Ovary (tissue), 3 donors: ENCODE measurements at regions not wholly inside any gene's neighbourhood (a gene's known extent, or its start where the extent isn't known, plus 50 kb on each side); places are given as distances from the start of the nearest gene placed in this dataset.

Source experiments
- EP300 ChIP-seq: sonication (generic); formaldehyde crosslinking; IDR thresholded peaks from one replicate; pipeline ENCODE4 v1.6.1; 2017; ENCODE audit warnings: antibody characterized with exemption
- TF ChIP-seq, protein P1 (sequence below), 3 donors: fragments of 450-650 bp in 2 of 3; fragments of 200-600 bp in 1 of 3; IDR thresholded peaks; one replicate each; pipeline versions ENCODE4 v1.5.1 to v1.8.0; 2016 to 2022; ENCODE audit warnings: antibody characterized with exemption in 3 of 3, mild to moderate bottlenecking in 1 of 3
- donor health status: DM: no; HTN: no; CAD: no.

GRCh38 chr10:20662742-20663141 is 234.4 kb downstream of the NEBL start:
- TF ChIP-seq, protein P1, sequence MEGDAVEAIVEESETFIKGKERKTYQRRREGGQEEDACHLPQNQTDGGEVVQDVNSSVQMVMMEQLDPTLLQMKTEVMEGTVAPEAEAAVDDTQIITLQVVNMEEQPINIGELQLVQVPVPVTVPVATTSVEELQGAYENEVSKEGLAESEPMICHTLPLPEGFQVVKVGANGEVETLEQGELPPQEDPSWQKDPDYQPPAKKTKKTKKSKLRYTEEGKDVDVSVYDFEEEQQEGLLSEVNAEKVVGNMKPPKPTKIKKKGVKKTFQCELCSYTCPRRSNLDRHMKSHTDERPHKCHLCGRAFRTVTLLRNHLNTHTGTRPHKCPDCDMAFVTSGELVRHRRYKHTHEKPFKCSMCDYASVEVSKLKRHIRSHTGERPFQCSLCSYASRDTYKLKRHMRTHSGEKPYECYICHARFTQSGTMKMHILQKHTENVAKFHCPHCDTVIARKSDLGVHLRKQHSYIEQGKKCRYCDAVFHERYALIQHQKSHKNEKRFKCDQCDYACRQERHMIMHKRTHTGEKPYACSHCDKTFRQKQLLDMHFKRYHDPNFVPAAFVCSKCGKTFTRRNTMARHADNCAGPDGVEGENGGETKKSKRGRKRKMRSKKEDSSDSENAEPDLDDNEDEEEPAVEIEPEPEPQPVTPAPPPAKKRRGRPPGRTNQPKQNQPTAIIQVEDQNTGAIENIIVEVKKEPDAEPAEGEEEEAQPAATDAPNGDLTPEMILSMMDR (IDR thresholded peaks at IDR 0.05), result no peak
- no peak for TF ChIP-seq EP300
